HG03139 (cell line): ENCODE measurements at regions not wholly inside any gene's neighbourhood (a gene's known extent, or its start where the extent isn't known, plus 50 kb on each side); places are given as distances from the start of the nearest gene placed in this dataset.

Experiments
- ATAC-seq: cut with Tn5 transposase; IDR thresholded peaks from one replicate; pipeline ENCODE4 v1.9.1; 2021; ENCODE audit not compliant: unreplicated experiment

GRCh38 chr4:181443021-181443420 is 800.2 kb upstream of the TENM3 start:
- no peak for ATAC-seq

GRCh38 chr4:181465826-181466225 is 777.4 kb upstream of the TENM3 start:
- ATAC-seq: no peak

GRCh38 chr4:181468451-181468850 is 774.8 kb upstream of the TENM3 start:
- no peak for ATAC-seq

- no peak for ATAC-seq
Observed at GRCh38 chr4:181470306-181470705, 772.9 kb upstream of the TENM3 start.

GRCh38 chr4:181475359-181475758 is 767.8 kb upstream of the TENM3 start:
- ATAC-seq: no peak

GRCh38 chr4:181475781-181476507 is 767.3 kb upstream of the TENM3 start:
- no peak for ATAC-seq

- ATAC-seq: no peak
Observed at GRCh38 chr4:181476508-181476890, 766.7 kb upstream of the TENM3 start.

- ATAC-seq: no peak
Observed at GRCh38 chr4:181477591-181477990, 765.6 kb upstream of the TENM3 start.

- no peak for ATAC-seq
Observed at GRCh38 chr4:181478656-181479055, 764.5 kb upstream of the TENM3 start.

- ATAC-seq: no peak
Observed at GRCh38 chr4:181479141-181479540, 764.1 kb upstream of the TENM3 start.

GRCh38 chr4:181484396-181484795 is 758.8 kb upstream of the TENM3 start:
- ATAC-seq: no peak

GRCh38 chr4:181488926-181489325 is 754.3 kb upstream of the TENM3 start:
- ATAC-seq: no peak

- ATAC-seq: no peak
Observed at GRCh38 chr4:181498148-181498547, 745.1 kb upstream of the TENM3 start.

GRCh38 chr4:181502611-181503010 is 740.6 kb upstream of the TENM3 start:
- no peak for ATAC-seq

- ATAC-seq: no peak
Observed at GRCh38 chr4:181503687-181504390, 739.4 kb upstream of the TENM3 start.

GRCh38 chr4:181504924-181505323 is 738.3 kb upstream of the TENM3 start:
- ATAC-seq: no peak

GRCh38 chr4:181507180-181507835 is 735.9 kb upstream of the TENM3 start:
- no peak for ATAC-seq

GRCh38 chr4:181507938-181508337 is 735.3 kb upstream of the TENM3 start:
- ATAC-seq: no peak

GRCh38 chr4:181508601-181509000 is 734.6 kb upstream of the TENM3 start:
- ATAC-seq: no peak

GRCh38 chr4:181509073-181509472 is 734.1 kb upstream of the TENM3 start:
- ATAC-seq: no peak

- ATAC-seq: no peak
Observed at GRCh38 chr4:181517491-181517890, 725.7 kb upstream of the TENM3 start.

GRCh38 chr4:181520790-181521189 is 722.4 kb upstream of the TENM3 start:
- no peak for ATAC-seq
